HL-60 (cell line): ENCODE measurements at regions not wholly inside any gene's neighbourhood (a gene's known extent, or its start where the extent isn't known, plus 50 kb on each side); places are given as distances from the start of the nearest gene placed in this dataset.

ENCODE experiments used
- DNase-seq, 2 experiments: peaks; one replicate each; pipeline ENCODE4 v3.0.0-alpha.2; 2010 to 2020; ENCODE audit warnings: low read depth in 1 of 2, low spot score in 1 of 2
- H3K27ac ChIP-seq: fragments of 250-450 bp; sonication (Bioruptor Pico); replicated peaks from 2 replicates; pipeline ENCODE4 v1.5.1; 2020; ENCODE audit warnings: mild to moderate bottlenecking, moderate library complexity
- H3K27me3 ChIP-seq: fragments of 250-450 bp; sonication (Bioruptor Pico); 2 replicates; pipeline ENCODE4 v1.5.1; 2021; ENCODE audit warnings: mild to moderate bottlenecking, moderate library complexity; ENCODE audit not compliant: insufficient read depth, poor library complexity, severe bottlenecking
- H3K4me3 ChIP-seq: replicated peaks from 2 replicates; pipeline ENCODE4 v1.5.1; 2011; ENCODE audit warnings: mild to moderate bottlenecking, control low read depth, low read length; ENCODE audit not compliant: insufficient read depth
- GABPA ChIP-seq: IDR thresholded peaks from 2 replicates; pipeline ENCODE4 v1.6.1; 2012; ENCODE audit warnings: low read depth
- POLR2AphosphoS5 ChIP-seq: IDR thresholded peaks from 2 replicates; pipeline ENCODE4 v1.6.1; 2012; ENCODE audit warnings: low read depth
- SPI1 ChIP-seq: IDR thresholded peaks from 2 replicates; pipeline ENCODE4 v1.6.1; 2012; ENCODE audit warnings: low read depth, mild to moderate bottlenecking, borderline replicate concordance
- TF ChIP-seq, protein P1 (sequence below): IDR thresholded peaks from 2 replicates; pipeline ENCODE4 v1.6.1; 2012; ENCODE audit warnings: low read depth; ENCODE audit not compliant: insufficient replicate concordance
- TF ChIP-seq, protein P2 (sequence below): IDR thresholded peaks from one replicate; pipeline ENCODE4 v1.5.1; 2011; ENCODE audit warnings: low read length, control low read depth, inconsistent platforms; ENCODE audit not compliant: insufficient read depth

DNA sequence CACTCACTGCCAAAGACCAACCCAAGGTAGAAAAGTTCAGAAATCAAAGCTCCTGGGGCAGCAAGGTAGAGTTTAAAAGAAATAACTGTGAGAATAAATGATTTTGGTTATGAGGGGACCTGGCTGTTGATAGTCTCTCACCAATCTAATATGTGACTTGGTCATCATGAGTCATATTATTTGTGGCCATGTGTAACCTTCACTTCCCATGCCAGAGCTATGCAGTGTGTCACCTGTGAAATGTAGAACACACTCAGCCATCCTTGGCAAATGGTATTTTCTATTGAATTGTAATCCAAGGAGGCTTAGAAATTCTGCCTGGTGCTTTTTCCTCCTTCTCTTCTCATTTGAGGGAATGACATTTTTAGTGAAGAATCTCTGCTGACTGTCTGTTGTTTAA is 184.2 kb upstream of the STAC start:
- Histone ChIP-seq H3K27me3 (no peaks in the 10 kb centered on the region), H3K27ac (no peak overlapping the region), H3K4me3 (no peak overlapping the region)
- TF ChIP-seq SPI1 (no peak), POLR2AphosphoS5 (no peak), GABPA (no peak)
- TF ChIP-seq, protein P1, sequence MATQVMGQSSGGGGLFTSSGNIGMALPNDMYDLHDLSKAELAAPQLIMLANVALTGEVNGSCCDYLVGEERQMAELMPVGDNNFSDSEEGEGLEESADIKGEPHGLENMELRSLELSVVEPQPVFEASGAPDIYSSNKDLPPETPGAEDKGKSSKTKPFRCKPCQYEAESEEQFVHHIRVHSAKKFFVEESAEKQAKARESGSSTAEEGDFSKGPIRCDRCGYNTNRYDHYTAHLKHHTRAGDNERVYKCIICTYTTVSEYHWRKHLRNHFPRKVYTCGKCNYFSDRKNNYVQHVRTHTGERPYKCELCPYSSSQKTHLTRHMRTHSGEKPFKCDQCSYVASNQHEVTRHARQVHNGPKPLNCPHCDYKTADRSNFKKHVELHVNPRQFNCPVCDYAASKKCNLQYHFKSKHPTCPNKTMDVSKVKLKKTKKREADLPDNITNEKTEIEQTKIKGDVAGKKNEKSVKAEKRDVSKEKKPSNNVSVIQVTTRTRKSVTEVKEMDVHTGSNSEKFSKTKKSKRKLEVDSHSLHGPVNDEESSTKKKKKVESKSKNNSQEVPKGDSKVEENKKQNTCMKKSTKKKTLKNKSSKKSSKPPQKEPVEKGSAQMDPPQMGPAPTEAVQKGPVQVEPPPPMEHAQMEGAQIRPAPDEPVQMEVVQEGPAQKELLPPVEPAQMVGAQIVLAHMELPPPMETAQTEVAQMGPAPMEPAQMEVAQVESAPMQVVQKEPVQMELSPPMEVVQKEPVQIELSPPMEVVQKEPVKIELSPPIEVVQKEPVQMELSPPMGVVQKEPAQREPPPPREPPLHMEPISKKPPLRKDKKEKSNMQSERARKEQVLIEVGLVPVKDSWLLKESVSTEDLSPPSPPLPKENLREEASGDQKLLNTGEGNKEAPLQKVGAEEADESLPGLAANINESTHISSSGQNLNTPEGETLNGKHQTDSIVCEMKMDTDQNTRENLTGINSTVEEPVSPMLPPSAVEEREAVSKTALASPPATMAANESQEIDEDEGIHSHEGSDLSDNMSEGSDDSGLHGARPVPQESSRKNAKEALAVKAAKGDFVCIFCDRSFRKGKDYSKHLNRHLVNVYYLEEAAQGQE = no peak
- TF ChIP-seq, protein P2, sequence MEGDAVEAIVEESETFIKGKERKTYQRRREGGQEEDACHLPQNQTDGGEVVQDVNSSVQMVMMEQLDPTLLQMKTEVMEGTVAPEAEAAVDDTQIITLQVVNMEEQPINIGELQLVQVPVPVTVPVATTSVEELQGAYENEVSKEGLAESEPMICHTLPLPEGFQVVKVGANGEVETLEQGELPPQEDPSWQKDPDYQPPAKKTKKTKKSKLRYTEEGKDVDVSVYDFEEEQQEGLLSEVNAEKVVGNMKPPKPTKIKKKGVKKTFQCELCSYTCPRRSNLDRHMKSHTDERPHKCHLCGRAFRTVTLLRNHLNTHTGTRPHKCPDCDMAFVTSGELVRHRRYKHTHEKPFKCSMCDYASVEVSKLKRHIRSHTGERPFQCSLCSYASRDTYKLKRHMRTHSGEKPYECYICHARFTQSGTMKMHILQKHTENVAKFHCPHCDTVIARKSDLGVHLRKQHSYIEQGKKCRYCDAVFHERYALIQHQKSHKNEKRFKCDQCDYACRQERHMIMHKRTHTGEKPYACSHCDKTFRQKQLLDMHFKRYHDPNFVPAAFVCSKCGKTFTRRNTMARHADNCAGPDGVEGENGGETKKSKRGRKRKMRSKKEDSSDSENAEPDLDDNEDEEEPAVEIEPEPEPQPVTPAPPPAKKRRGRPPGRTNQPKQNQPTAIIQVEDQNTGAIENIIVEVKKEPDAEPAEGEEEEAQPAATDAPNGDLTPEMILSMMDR = no peak
- no peak for DNase-seq

DNA sequence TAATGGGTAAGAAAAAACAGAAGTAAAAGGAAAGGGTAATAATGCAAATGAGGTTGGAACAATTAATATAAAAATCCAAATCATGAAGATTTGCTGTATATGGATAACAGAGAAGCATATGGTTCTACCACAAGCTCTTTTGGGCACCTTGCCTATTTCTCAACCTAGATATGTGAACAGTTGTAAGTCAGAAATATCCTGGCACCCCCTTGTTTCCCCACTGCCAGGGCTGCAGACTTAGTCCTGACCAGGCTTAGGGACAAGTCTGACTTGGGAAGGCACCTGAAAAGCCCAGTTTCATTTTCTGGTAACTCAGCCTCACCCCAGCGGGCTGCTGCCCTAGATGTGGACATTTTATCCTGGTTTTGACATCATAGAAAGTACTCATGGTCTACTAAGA is 183.2 kb upstream of the STAC start:
- Histone ChIP-seq H3K27me3 (no peaks in the 10 kb centered on the region), H3K27ac (no peak overlapping the region), H3K4me3 (no peak overlapping the region)
- TF ChIP-seq, protein P2 = no peak
- TF ChIP-seq, protein P1 = no peak
- TF ChIP-seq GABPA (no peak), SPI1 (no peak), POLR2AphosphoS5 (no peak)
- no peak for DNase-seq

DNA sequence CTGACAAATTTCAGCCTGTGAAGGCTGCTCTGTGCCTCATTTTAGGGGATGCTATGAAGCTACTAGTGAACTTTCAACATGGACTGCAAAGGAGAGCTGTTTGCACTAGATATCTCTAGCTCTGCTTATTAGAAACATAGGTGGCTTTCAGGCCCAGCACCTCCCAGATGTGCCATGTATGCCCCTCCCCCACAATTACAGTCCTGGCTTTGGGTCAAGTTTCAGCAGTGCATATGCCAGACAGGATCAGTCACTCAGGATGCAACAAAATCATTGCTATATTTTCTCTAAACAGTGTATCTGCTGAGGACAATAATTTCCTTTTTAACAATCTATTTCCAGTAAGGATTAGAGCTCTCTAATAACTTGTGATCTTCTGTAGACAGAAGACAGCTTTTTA is 178.8 kb upstream of the STAC start:
- DNase-seq = no peak
- Histone ChIP-seq H3K4me3 (no peak overlapping the region), H3K27me3 (peaks cover 2% of the 10 kb centered on the region), H3K27ac (no peak overlapping the region)
- no peak for TF ChIP-seq GABPA
- no peak for TF ChIP-seq SPI1
- no peak for TF ChIP-seq POLR2AphosphoS5
- TF ChIP-seq, protein P2 = no peak
- TF ChIP-seq, protein P1 = no peak
